ENCODE measurements at regions not wholly inside any gene's neighbourhood (a gene's known extent, or its start where the extent isn't known, plus 50 kb on each side); places are given as distances from the start of the nearest gene placed in this dataset.

DNA sequence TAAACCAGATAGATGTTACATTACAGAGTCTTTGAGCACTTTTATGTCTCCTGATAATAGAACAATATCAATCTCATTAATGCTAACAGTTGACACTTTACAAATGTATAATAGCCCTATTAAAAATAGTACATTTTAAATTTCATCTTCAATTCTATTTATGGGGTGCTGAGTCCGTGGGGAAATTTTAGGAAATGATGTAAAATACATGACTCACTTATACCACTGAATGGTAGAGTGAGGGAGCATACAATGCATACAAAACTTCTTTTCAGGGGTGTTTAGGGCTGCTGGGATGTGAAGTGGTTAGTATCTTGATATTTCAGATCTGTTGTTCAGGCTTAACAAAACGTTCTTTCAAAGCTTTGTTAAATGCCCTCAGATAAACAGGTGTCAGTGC is 696.2 kb downstream of the TRAM1L1 start:
- no peak for DNase-seq (ENCODE audit: low read depth)
- H3K4me3 ChIP-seq (ENCODE audit: low read depth, low read length) = no peak overlapping the region
- TF ChIP-seq, protein P1, sequence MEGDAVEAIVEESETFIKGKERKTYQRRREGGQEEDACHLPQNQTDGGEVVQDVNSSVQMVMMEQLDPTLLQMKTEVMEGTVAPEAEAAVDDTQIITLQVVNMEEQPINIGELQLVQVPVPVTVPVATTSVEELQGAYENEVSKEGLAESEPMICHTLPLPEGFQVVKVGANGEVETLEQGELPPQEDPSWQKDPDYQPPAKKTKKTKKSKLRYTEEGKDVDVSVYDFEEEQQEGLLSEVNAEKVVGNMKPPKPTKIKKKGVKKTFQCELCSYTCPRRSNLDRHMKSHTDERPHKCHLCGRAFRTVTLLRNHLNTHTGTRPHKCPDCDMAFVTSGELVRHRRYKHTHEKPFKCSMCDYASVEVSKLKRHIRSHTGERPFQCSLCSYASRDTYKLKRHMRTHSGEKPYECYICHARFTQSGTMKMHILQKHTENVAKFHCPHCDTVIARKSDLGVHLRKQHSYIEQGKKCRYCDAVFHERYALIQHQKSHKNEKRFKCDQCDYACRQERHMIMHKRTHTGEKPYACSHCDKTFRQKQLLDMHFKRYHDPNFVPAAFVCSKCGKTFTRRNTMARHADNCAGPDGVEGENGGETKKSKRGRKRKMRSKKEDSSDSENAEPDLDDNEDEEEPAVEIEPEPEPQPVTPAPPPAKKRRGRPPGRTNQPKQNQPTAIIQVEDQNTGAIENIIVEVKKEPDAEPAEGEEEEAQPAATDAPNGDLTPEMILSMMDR (conservative IDR thresholded peaks at IDR 0.05; ENCODE audit: low read depth, low read length) = no peak

DNA sequence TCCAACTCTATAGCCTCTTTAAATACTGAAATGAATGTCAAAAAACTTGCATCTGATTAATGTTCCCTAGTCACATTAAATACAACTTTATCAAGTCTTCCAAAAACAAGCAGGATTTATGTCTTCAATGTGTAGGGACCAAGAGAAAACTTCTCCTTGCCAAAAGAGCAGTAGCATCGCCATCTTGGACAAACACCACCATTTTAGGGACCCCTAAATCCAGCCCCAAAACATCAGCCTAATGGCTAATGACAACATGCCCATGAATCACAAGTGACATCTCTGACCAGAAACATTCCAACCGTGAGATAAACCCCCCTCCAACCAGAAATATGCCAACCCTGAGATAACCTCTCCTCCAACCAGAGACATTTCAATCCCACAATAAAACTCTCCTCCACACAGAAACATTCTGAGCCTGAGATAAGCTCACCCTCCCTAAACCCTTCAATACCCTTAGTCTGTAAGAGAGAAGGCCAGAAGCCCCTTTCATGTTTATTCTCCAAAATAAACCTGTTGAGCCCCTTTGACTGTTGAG is 697.4 kb downstream of the TRAM1L1 start:
- H3K4me3 ChIP-seq (ENCODE audit: low read depth, low read length) = no peak overlapping the region
- TF ChIP-seq, protein P1 (conservative IDR thresholded peaks at IDR 0.05; ENCODE audit: low read depth, low read length) = no peak
- no peak for DNase-seq (ENCODE audit: low read depth)

DNA sequence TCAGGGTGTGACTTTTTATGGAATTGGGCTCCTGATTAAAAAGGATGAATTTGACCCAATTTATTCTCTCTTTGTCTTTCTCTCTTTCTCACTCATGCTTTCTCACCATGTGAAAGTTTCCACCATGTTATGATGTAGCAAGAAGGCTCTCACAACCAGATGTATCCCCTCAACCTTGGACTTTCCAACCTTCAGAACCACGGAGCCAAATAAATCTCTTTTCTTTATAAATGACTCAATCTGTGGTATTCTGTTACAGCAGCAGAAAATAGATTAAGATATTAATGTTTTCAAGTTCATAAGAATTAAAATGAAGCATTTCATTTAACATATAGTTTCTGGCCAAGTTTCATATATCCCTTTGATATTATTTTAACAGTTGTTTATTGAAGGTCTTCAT is 698.5 kb downstream of the TRAM1L1 start:
- H3K4me3 ChIP-seq (ENCODE audit: low read depth, low read length) = no peak overlapping the region
- TF ChIP-seq, protein P1 (conservative IDR thresholded peaks at IDR 0.05; ENCODE audit: low read depth, low read length) = no peak
- no peak for DNase-seq (ENCODE audit: low read depth)

DNA sequence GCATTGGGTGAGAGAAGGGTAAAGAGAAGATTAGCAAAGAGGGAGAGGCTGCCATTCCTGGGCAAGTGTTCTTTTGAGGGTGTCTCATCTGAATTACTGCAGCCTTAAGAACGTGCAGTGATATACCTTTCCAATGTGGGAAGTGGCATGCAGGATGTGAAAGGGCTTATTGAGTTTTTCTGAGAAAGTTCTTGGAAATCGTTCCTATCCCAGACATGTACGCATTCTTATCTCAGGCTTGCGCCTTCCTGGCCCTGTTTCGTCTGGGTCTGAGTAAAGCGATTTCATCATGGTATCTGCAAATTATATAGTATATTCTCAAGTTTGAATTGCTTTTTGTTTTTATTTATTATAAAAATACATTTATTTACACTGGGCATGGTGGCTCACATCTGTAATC is 699.8 kb downstream of the TRAM1L1 start:
- no peak overlapping the region for H3K4me3 ChIP-seq (ENCODE audit: low read depth, low read length)
- TF ChIP-seq, protein P1 (conservative IDR thresholded peaks at IDR 0.05; ENCODE audit: low read depth, low read length) = no peak
- no peak for DNase-seq (ENCODE audit: low read depth)

DNA sequence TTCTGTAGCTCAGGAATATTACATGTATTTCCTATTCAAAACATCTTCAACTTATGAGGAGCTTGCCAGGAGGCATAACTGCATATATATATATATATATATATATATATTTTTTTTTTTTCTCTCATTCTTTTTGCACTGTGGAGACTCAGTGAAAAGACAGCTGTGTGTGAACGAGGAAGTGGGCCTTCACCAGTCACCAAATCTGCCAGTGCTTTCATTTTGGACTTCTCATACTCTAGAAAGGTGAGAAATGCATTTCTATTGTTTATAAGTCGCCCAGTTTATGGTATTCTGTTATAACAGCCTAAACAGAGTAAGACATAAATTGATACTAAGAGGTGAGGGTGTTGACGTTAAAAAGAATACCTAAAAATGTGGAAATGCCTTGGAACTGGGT is 710.6 kb downstream of the TRAM1L1 start:
- no peak for DNase-seq (ENCODE audit: low read depth)
- TF ChIP-seq, protein P1 (conservative IDR thresholded peaks at IDR 0.05; ENCODE audit: low read depth, low read length) = no peak
- H3K4me3 ChIP-seq (ENCODE audit: low read depth, low read length) = no peak overlapping the region

DNA sequence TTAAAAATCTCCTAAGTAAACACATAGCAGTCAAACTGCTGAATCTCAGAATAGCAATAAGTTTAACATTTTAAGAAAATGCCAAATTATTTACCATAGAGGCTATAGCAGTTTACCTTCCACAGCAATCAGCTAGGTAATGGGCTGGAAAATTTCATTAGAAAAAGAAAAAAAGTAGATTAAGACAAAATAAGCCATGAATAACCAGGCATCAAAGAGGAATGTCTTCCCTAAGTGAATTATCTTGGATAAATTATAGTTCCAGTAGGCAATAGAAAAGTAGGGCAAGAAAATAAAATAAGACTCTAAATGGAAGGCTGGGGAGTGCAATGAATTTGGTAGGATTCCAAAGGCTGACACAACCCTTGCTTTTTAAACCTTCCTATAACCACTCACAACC is 722.8 kb downstream of the TRAM1L1 start:
- no peak overlapping the region for H3K4me3 ChIP-seq (ENCODE audit: low read depth, low read length)
- TF ChIP-seq, protein P1 (conservative IDR thresholded peaks at IDR 0.05; ENCODE audit: low read depth, low read length) = no peak
- no peak for DNase-seq (ENCODE audit: low read depth)

DNA sequence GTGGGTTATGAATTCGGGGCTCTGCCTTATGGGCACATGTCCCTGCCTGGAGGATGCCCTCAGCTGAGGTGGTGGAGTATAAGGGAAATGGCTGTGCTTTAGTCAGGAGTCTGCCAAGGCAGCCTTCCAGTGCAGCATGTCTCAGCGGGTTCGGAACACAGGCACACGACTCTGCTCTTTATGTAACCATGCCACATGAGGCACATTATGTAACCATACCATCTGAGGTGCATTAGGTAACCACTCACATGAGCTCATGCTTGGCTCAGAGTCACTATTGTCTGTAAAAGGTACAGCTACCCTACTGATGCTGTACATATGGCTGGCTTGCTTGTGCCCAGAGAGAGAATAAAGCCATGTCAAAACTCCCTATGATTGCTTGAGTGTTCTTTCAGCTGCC is 723.6 kb downstream of the TRAM1L1 start:
- no peak for DNase-seq (ENCODE audit: low read depth)
- TF ChIP-seq, protein P1 (conservative IDR thresholded peaks at IDR 0.05; ENCODE audit: low read depth, low read length) = no peak
- H3K4me3 ChIP-seq (ENCODE audit: low read depth, low read length) = no peak overlapping the region
